HCT116 (cell line): ENCODE measurements at regions not wholly inside any gene's neighbourhood (a gene's known extent, or its start where the extent isn't known, plus 50 kb on each side); places are given as distances from the start of the nearest gene placed in this dataset.

Experiments
- CEBPB ChIP-seq: IDR thresholded peaks from 2 replicates; pipeline ENCODE4 v1.6.1; 2012; ENCODE audit warnings: low read depth
- CTCF ChIP-seq, 3 experiments: fragments of 200-600 bp in 1 of 3; sonication (generic) in 1 of 3; IDR thresholded peaks in 2 of 3; conservative IDR thresholded peaks in 1 of 3; 2 replicates each; pipeline ENCODE4 v1.5.1; 2012 to 2017; ENCODE audit warnings: low read depth in 2 of 3, low read length in 2 of 3, antibody characterized with exemption in 1 of 3, borderline replicate concordance in 1 of 3, control low read depth in 1 of 3, mild to moderate bottlenecking in 1 of 3, mixed read lengths in 1 of 3, mixed run types in 1 of 3, moderate library complexity in 1 of 3; ENCODE audit not compliant: insufficient read depth in 1 of 3
- EGR1 ChIP-seq: IDR thresholded peaks from 2 replicates; pipeline ENCODE4 v1.6.1; 2012; ENCODE audit warnings: low read depth
- EZH2 ChIP-seq: fragments of 200-600 bp; sonication (generic); IDR thresholded peaks from 2 replicates; pipeline ENCODE4 v1.6.1; 2017; ENCODE audit warnings: antibody characterized with exemption, mixed run types
- MAX ChIP-seq: IDR thresholded peaks from 2 replicates; pipeline ENCODE4 v1.6.1; 2012
- POLR2A ChIP-seq: IDR thresholded peaks from 2 replicates; pipeline ENCODE4 v1.7.0; 2011; ENCODE audit warnings: borderline replicate concordance; ENCODE audit not compliant: insufficient read depth, insufficient read length; ENCODE audit errors: extremely low read depth
- POLR2AphosphoS5 ChIP-seq: IDR thresholded peaks from 2 replicates; pipeline ENCODE4 v1.6.1; 2011; ENCODE audit warnings: mild to moderate bottlenecking, low read depth, low read length, moderate library complexity
- RAD21 ChIP-seq: IDR thresholded peaks from 2 replicates; pipeline ENCODE4 v1.6.1; 2012; ENCODE audit warnings: low read depth, mild to moderate bottlenecking
- YY1 ChIP-seq: IDR thresholded peaks from 2 replicates; pipeline ENCODE4 v1.6.1; 2011; ENCODE audit warnings: low read length, low read depth, moderate library complexity, mild to moderate bottlenecking; ENCODE audit not compliant: insufficient replicate concordance; ENCODE audit errors: extremely low read depth

- TF ChIP-seq MAX, result no peak
- no peak for TF ChIP-seq RAD21
- TF ChIP-seq EGR1, result no peak
- TF ChIP-seq POLR2A, result no peak
- no peak for TF ChIP-seq EZH2
- TF ChIP-seq CTCF (IDR thresholded peaks at IDR 0.05 in 2 of 3, conservative IDR thresholded peaks at IDR 0.05 in 1 of 3; ENCODE audit: borderline replicate concordance in 1 of 3, insufficient read depth in 1 of 3, low read depth in 2 of 3, low read length in 2 of 3), result no peak
- no peak for TF ChIP-seq YY1
- no peak for TF ChIP-seq CEBPB
- no peak for TF ChIP-seq POLR2AphosphoS5
These were observed 1910.4 kb downstream of the C4orf33 start for GRCh38 chr4:131006388-131006787.
